ENCODE measurements at regions not wholly inside any gene's neighbourhood (a gene's known extent, or its start where the extent isn't known, plus 50 kb on each side); places are given as distances from the start of the nearest gene placed in this dataset.

DNA sequence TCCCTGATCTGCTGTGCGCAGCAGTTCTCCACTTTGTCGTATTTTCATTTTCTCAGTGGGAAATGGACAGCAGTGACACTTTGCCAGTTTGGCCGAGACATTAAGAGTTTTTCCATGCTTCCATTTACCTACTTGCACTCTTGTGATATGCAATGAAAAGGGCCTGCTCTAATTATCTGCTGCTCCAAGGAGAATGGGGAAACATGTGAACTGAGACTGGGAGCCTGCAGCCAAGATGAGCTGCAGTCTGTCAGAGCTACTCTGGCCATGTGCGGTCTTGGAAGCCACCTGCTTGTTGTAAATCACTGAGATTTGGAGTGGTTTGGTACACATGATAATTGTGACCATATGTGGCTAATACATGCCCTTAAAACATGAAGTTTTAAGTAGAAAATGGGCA lies 586.6 kb upstream of the POT1 start:
- no peak for TF ChIP-seq CTCF (optimal IDR thresholded peaks at IDR 0.05 in 1 of 3, IDR thresholded peaks at IDR 0.05 in 1 of 3, conservative IDR thresholded peaks at IDR 0.05 in 1 of 3; ENCODE audit: extremely low read depth in 1 of 3, insufficient read depth in 2 of 3, low read length in 3 of 3)
- TF ChIP-seq EZH2 (IDR thresholded peaks at IDR 0.05; ENCODE audit: low read length) = no peak

Data from keratinocyte (primary cell).